ENCODE measurements at regions not wholly inside any gene's neighbourhood (a gene's known extent, or its start where the extent isn't known, plus 50 kb on each side); places are given as distances from the start of the nearest gene placed in this dataset.
"Not testable (repeated sequence)": the region's sequence is repeated elsewhere in the genome, so short reads cannot be mapped to it uniquely, and the experiment has no call there.

DNA sequence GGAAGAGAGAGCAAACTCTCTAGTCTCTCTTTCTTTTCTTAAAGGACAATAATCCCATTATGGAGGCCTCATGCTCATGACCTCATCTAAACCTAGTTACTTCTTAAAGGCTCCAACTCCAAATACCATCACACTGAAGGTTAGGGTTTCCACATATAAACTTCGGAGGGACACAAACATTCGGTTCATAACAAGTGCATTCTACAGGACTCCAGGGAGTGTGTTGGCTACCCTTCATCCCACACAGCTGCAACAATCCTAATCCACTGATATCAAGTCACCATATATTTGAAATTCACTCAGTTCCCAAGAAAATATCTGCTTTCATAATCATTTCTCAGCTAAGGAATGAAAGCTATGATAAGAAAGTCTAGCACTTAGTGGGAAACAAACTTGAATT is 265.9 kb upstream of the PLEKHG7 start:
- DNase-seq (ENCODE audit: low spot score), result no peak

GRCh38 chr12:92434607-92435025 is 268.2 kb upstream of the PLEKHG7 start:
- no peak for DNase-seq (ENCODE audit: low spot score)

DNA sequence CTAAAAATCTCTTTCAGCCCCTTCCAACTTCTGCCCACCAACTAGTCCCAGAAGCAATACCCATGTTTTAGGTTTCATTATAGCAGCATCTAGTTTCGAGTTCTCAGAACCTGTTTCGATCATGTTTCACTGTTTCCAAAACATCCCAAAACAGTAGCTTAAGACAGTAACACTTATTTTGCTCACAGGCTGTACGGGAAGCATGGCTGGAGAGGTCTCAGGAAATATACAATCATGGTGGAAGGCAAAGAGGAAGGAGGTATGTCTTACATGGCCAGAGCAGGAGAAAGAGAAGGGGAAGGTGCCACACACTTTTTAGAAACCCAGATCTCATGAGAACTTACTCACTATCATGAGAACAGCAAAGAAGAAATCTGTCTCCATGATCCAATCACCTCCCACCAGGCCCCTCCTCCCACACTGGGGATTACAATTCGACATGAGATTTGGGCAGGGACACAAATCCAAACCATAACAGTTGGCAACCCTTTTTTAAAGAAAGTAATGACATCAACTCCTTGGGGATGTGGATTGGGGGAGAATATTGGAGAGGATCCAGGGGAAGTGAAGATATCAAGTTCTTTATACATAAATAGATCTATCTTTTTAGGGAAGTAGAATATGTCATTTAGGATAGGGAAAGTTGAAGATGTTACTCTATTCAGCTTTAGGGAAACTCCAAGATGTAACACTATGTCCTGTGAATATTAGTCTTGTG is 269.9 kb upstream of the PLEKHG7 start:
- no peak for DNase-seq (ENCODE audit: low spot score)

GRCh38 chr12:92431146-92431545 is 271.6 kb upstream of the PLEKHG7 start:
- no peak for DNase-seq (ENCODE audit: low spot score)

DNA sequence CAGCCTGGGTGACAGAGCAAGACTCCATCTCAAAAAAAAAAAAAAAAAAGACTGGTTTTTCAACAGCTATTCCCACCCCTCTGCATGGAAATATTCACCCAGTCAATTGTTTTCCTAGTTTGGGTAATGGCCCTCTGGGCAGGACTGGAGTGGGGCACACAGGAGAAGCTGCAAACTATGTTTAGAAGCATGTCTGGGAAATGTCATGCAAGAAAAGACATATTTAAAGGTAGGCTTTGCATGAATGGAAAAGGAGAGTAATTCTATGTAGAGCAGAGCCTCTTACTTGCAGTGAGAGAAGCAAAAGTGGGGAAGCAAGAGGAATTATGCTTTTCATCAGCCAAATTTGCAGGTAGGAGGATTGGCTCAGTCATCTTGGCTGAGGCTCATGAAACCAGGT is 276.5 kb upstream of the PLEKHG7 start:
- no peak for DNase-seq (ENCODE audit: low spot score)

DNA sequence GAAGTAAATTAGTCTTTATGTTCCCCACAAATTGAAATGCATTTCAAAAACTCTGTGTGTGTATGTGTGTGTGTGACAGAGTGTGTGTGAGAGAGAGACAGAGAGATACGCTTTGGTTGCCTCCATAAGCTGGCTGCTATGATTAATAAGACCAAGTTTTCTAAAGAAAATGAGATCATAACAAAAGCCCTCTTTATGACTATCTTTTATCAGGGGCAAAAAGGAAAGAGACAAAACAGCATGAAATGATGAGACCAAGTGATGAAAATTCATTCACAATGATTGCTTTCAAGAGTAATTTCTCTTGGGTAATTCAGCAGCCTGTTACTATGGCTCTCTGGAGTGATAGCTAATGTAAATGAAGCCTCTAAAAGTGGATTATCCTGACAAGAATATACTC is 277.6 kb upstream of the PLEKHG7 start:
- no peak for DNase-seq (ENCODE audit: low spot score)

DNA sequence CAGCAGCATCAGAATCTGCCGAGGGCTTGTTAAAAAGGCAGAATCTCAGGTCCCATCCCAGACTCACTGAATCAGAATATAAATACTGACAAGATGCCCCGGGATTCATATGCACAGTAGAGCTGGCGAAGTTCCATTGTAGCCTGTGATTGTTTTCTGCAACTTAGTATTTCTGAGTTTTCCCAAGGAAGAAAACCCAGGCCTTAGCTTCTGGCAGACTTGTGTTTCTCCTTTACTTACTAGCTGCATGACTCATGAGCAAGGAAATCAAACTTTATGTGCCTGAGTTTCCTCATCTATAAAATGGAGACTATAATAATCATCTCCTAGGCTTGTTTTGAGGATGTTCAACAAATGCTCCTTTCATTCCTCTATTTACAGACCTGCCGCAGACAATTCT is 278.5 kb upstream of the PLEKHG7 start:
- no peak for DNase-seq (ENCODE audit: low spot score)

GRCh38 chr12:92421701-92422100 is 276.1 kb upstream of the BTG1 start:
- DNase-seq (ENCODE audit: low spot score), result no peak

DNA sequence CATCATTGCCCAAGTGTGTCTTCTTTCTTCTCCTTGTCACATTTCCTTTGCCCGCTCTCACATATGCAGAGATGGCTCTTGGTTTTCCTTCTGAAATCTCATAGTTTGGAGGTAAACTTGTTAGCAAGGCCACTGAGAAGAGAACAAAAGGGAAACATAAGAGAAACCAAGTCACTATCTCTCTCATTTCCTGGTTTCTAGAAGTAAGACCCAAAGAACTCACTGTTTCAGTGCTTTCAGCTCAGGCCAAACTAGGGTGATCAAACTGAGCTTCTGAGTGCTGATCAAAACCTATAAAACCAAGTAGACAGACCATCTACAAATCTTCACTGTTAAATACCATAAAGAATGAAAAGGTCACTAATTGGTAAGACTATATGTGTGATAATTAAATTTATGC is 275.4 kb upstream of the BTG1 start:
- no peak for DNase-seq (ENCODE audit: low spot score)

- no peak for DNase-seq (ENCODE audit: low spot score)
Measured at GRCh38 chr12:92419201-92419600, 273.6 kb upstream of the BTG1 start.

- no peak for DNase-seq (ENCODE audit: low spot score)
Measured at GRCh38 chr12:92418381-92418780, 272.7 kb upstream of the BTG1 start.

DNA sequence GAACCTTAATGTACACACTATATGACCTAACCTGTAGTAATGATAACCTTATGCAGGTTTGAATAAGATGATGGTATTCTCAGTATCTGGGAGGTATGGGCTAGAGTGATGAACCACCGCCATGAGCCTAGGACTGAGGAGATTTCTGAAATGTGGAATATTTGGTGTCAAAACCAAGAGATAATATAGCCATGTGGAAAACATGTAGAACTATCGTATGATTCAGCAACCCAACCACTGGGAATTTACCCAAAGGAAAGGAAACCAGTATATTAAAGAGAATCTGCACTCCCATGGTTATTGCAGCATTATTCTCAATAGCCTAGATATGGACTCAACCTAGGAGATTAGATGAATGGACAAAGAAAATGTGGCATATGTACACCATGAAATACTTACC is 271.7 kb upstream of the BTG1 start:
- DNase-seq (ENCODE audit: low spot score), result no peak

- no peak for DNase-seq (ENCODE audit: low spot score)
Measured at GRCh38 chr12:92416385-92416812, 270.8 kb upstream of the BTG1 start.

DNA sequence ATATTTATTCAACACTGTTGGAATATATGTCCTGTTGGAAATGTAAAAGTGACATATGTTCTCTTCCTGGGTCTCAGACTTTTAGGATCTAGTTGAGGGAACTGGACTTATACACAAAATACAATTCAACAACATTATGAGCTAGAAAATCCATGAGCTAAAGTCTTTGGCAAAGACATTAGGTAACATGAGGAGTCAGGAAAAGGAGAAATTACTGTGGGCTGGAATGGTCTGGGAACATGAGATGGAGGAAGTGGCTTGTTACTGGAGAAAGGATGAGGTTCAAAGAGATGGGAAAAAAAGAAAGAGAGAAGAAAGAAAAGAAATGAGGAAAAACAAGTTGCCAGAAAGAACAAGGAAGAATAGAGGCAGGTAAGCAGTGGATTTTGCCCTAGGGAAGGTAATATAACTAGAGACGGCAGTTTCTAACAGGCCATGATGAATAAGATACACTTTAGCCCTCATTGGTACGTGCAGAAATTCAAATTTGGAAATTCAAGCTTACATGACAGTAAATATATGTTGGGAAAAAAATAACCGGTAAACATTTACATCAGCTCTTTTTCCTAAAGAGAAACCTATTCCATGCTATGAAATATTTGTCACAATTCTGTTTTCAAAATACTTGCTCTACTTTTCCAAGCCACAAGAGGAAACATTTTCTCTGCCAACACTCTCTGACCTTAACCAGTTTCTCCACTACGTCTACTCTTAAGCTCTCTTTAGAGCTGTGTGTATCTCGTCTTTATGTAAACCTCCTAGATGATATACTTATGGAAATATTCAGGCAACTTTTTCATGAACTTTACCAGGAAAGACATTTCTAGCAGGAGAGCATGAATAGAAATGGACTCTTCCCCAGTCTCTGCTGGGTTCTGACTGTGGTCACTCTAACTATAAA is 268.8 kb upstream of the BTG1 start:
- no peak for DNase-seq (ENCODE audit: low spot score)

DNA sequence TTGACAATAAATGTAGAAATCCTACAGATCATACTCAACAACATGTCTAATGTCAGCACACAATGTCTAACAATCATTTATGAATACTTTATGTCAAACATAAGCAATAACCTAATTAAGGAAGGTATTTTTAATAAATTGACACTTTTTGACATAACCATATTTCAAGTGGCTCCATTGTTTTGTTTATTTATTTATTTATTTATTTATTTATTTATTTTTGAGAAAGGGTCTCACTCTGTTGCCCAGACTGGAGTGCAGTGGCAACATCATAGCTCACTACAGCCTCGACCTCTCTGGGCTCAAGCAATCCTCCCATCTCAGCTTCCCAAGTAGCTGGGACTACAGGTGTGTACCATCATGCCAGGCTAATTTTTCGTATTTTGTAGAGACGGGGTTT is 267.6 kb upstream of the BTG1 start:
- DNase-seq (ENCODE audit: low spot score), result no peak

- no peak for DNase-seq (ENCODE audit: low spot score)
Measured at GRCh38 chr12:92412856-92413255, 267.2 kb upstream of the BTG1 start.

- DNase-seq (ENCODE audit: low spot score), result no peak
Measured at GRCh38 chr12:92411687-92412086, 266.0 kb upstream of the BTG1 start.

DNA sequence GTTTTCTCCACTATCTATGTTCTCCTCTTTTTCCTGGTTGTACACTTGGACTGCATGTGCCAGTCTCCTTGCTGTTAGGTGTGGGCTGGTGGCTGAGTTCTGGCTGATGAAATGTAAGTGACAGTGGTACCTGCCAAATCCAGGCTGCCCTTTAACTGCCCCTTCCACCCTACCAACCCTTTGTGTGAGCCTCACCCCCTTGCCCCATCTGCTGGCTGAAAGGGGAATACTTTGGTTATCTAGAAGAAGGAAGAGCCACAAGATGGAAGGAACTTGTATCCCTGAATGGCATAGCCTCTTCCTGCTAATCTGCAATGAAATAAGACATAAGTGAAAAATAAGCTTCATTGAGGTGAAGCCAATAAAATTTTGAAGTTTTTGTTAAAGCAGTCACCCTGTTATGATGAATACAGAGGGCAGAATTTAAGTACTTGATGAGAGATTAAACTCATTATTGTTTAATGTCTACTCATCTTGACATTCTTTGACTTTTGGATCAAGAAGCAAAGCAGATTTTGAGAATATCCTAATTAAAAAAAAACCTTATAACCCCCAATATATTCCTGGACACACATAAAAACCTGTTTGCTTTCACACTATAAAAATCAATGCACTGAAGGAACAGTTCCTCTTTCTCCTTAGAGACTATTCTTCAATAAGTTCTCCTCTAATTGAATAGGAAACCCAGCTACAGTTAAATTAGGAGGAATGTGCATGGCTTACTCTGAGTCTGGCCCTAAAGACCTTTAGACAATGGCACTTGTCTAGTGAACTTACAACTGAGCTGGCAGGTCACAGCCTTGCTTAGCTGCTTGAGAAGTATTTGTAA is 262.6 kb upstream of the BTG1 start:
- DNase-seq (ENCODE audit: low spot score), result no peak

- not testable (repeated sequence) for DNase-seq (ENCODE audit: low spot score)
Measured at GRCh38 chr12:92406404-92407070, 260.9 kb upstream of the BTG1 start.

DNA sequence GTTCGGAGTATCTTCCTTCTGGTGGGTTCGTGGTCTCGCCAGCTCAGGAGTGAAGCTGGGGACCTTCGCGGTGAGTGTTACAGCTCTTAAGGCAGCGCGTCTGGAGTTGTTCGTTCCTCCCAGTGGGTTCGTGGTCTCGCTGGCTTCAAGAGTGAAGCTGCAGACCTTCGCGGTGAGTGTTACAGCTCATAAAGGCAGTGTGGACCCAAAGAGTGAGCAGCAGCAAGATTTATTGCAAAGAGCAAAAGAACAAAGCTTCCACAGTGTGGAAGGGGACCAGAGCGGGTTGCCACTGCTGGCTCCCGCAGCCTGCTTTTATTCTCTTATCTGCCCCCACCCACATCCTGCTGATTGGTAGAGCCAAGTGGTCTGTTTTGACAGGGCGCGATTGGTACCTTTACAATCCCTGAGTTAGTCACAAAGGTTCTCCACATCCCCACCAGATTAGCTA is 260.2 kb upstream of the BTG1 start:
- not testable (repeated sequence) for DNase-seq (ENCODE audit: low spot score)

- DNase-seq (ENCODE audit: low spot score), result no peak
Measured at GRCh38 chr12:92404921-92405320, 259.3 kb upstream of the BTG1 start.

Data from mesenteric fat pad (tissue), 1 donor.